ENCODE measurements at regions not wholly inside any gene's neighbourhood (a gene's known extent, or its start where the extent isn't known, plus 50 kb on each side); places are given as distances from the start of the nearest gene placed in this dataset.

GRCh38 chr7:17456541-17456940, 158.1 kb downstream of the AHR start:
- Mint-ChIP-seq H3K36me3 (peaks cover 2% of the 10 kb centered on the region), H3K4me3 (no peak overlapping the region), H3K4me1 (no peaks in the 10 kb centered on the region), H3K27me3 (no peaks in the 10 kb centered on the region), H3K9me3 (peaks cover 13% of the 10 kb centered on the region), H3K27ac (no peak overlapping the region)

- H3K4me3 Mint-ChIP-seq = no peak overlapping the region
- no peak overlapping the region for H3K27ac Mint-ChIP-seq
- H3K4me1 Mint-ChIP-seq = peaks cover 9% of the 10 kb centered on the region
- H3K27me3 Mint-ChIP-seq = no peaks in the 10 kb centered on the region
- H3K36me3 Mint-ChIP-seq = peaks cover 2% of the 10 kb centered on the region
- H3K9me3 Mint-ChIP-seq = peaks cover 13% of the 10 kb centered on the region
These were observed 161.5 kb downstream of the AHR start for GRCh38 chr7:17460001-17460400.

- Mint-ChIP-seq H3K36me3 (peaks cover 2% of the 10 kb centered on the region), H3K9me3 (peaks cover 13% of the 10 kb centered on the region), H3K27ac (no peak overlapping the region), H3K27me3 (no peaks in the 10 kb centered on the region), H3K4me3 (no peak overlapping the region), H3K4me1 (peaks cover 9% of the 10 kb centered on the region)
These were observed 162.2 kb downstream of the AHR start for GRCh38 chr7:17460665-17461064.

GRCh38 chr7:17462131-17462631, 163.7 kb downstream of the AHR start:
- H3K27me3 Mint-ChIP-seq = no peaks in the 10 kb centered on the region
- H3K36me3 Mint-ChIP-seq = peaks cover 2% of the 10 kb centered on the region
- peaks cover 17% of the 10 kb centered on the region for H3K4me1 Mint-ChIP-seq
- no peak overlapping the region for H3K4me3 Mint-ChIP-seq
- no peak overlapping the region for H3K27ac Mint-ChIP-seq
- H3K9me3 Mint-ChIP-seq = peaks cover 13% of the 10 kb centered on the region

GRCh38 chr7:17463511-17464085, 165.1 kb downstream of the AHR start:
- no peak overlapping the region for H3K4me3 Mint-ChIP-seq
- peaks cover 17% of the 10 kb centered on the region for H3K4me1 Mint-ChIP-seq
- no peak overlapping the region for H3K27ac Mint-ChIP-seq
- peaks cover 5% of the 10 kb centered on the region for H3K9me3 Mint-ChIP-seq
- no peaks in the 10 kb centered on the region for H3K36me3 Mint-ChIP-seq
- no peaks in the 10 kb centered on the region for H3K27me3 Mint-ChIP-seq

GRCh38 chr7:17466216-17466615, 167.8 kb downstream of the AHR start:
- H3K27me3 Mint-ChIP-seq = no peaks in the 10 kb centered on the region
- no peak overlapping the region for H3K27ac Mint-ChIP-seq
- no peaks in the 10 kb centered on the region for H3K9me3 Mint-ChIP-seq
- peaks cover 17% of the 10 kb centered on the region for H3K4me1 Mint-ChIP-seq
- H3K36me3 Mint-ChIP-seq = no peaks in the 10 kb centered on the region
- no peak overlapping the region for H3K4me3 Mint-ChIP-seq

GRCh38 chr7:17467386-17467945, 169.0 kb downstream of the AHR start:
- peaks cover 17% of the 10 kb centered on the region for H3K4me1 Mint-ChIP-seq
- no peaks in the 10 kb centered on the region for H3K9me3 Mint-ChIP-seq
- no peaks in the 10 kb centered on the region for H3K36me3 Mint-ChIP-seq
- no peaks in the 10 kb centered on the region for H3K27me3 Mint-ChIP-seq
- no peak overlapping the region for H3K4me3 Mint-ChIP-seq
- no peak overlapping the region for H3K27ac Mint-ChIP-seq

GRCh38 chr7:17471325-17471724, 172.9 kb downstream of the AHR start:
- H3K4me3 Mint-ChIP-seq = no peak overlapping the region
- no peaks in the 10 kb centered on the region for H3K27me3 Mint-ChIP-seq
- no peak overlapping the region for H3K27ac Mint-ChIP-seq
- H3K9me3 Mint-ChIP-seq = no peaks in the 10 kb centered on the region
- no peaks in the 10 kb centered on the region for H3K36me3 Mint-ChIP-seq
- H3K4me1 Mint-ChIP-seq = peaks cover 3% of the 10 kb centered on the region

- H3K27ac Mint-ChIP-seq = no peak overlapping the region
- H3K4me1 Mint-ChIP-seq = no peaks in the 10 kb centered on the region
- no peak overlapping the region for H3K4me3 Mint-ChIP-seq
- no peaks in the 10 kb centered on the region for H3K36me3 Mint-ChIP-seq
- H3K9me3 Mint-ChIP-seq = no peaks in the 10 kb centered on the region
- no peaks in the 10 kb centered on the region for H3K27me3 Mint-ChIP-seq
These were observed 174.1 kb downstream of the AHR start for GRCh38 chr7:17472518-17472917.

GRCh38 chr7:17472939-17473338, 174.5 kb downstream of the AHR start:
- no peaks in the 10 kb centered on the region for H3K9me3 Mint-ChIP-seq
- no peaks in the 10 kb centered on the region for H3K4me1 Mint-ChIP-seq
- no peak overlapping the region for H3K4me3 Mint-ChIP-seq
- no peaks in the 10 kb centered on the region for H3K36me3 Mint-ChIP-seq
- no peaks in the 10 kb centered on the region for H3K27me3 Mint-ChIP-seq
- H3K27ac Mint-ChIP-seq = no peak overlapping the region

- Mint-ChIP-seq H3K4me1 (no peaks in the 10 kb centered on the region), H3K4me3 (no peak overlapping the region), H3K36me3 (no peaks in the 10 kb centered on the region), H3K27ac (no peak overlapping the region), H3K27me3 (no peaks in the 10 kb centered on the region), H3K9me3 (no peaks in the 10 kb centered on the region)
These were observed 176.4 kb downstream of the AHR start for GRCh38 chr7:17474724-17475344.

GRCh38 chr7:17477182-17477581, 178.7 kb downstream of the AHR start:
- no peaks in the 10 kb centered on the region for H3K27me3 Mint-ChIP-seq
- no peaks in the 10 kb centered on the region for H3K36me3 Mint-ChIP-seq
- no peaks in the 10 kb centered on the region for H3K4me1 Mint-ChIP-seq
- H3K4me3 Mint-ChIP-seq = no peak overlapping the region
- no peak overlapping the region for H3K27ac Mint-ChIP-seq
- no peaks in the 10 kb centered on the region for H3K9me3 Mint-ChIP-seq

GRCh38 chr7:17481118-17481517, 182.7 kb downstream of the AHR start:
- Mint-ChIP-seq H3K27me3 (no peaks in the 10 kb centered on the region), H3K4me1 (no peaks in the 10 kb centered on the region), H3K36me3 (no peaks in the 10 kb centered on the region), H3K4me3 (no peak overlapping the region), H3K27ac (no peak overlapping the region), H3K9me3 (no peaks in the 10 kb centered on the region)

- Mint-ChIP-seq H3K36me3 (no peaks in the 10 kb centered on the region), H3K27ac (no peak overlapping the region), H3K4me3 (no peak overlapping the region), H3K27me3 (no peaks in the 10 kb centered on the region), H3K9me3 (no peaks in the 10 kb centered on the region), H3K4me1 (peaks cover 15% of the 10 kb centered on the region)
These were observed 186.9 kb downstream of the AHR start for GRCh38 chr7:17485368-17485767.

- Mint-ChIP-seq H3K4me1 (peaks cover 20% of the 10 kb centered on the region), H3K36me3 (no peaks in the 10 kb centered on the region), H3K27me3 (no peaks in the 10 kb centered on the region), H3K27ac (no peak overlapping the region), H3K4me3 (no peak overlapping the region), H3K9me3 (no peaks in the 10 kb centered on the region)
These were observed 187.5 kb downstream of the AHR start for GRCh38 chr7:17485904-17486303.

GRCh38 chr7:17486835-17487234, 188.4 kb downstream of the AHR start:
- H3K27ac Mint-ChIP-seq = no peak overlapping the region
- H3K36me3 Mint-ChIP-seq = no peaks in the 10 kb centered on the region
- peaks cover 23% of the 10 kb centered on the region for H3K4me1 Mint-ChIP-seq
- H3K4me3 Mint-ChIP-seq = no peak overlapping the region
- no peaks in the 10 kb centered on the region for H3K27me3 Mint-ChIP-seq
- no peaks in the 10 kb centered on the region for H3K9me3 Mint-ChIP-seq

All from activated naive CD4-positive, alpha-beta T cell treated with anti-CD3 and anti-CD28 coated beads, Interleukin-2, amount 50 U/mL, for 24 hours (primary cell).